ENCODE measurements at regions not wholly inside any gene's neighbourhood (a gene's known extent, or its start where the extent isn't known, plus 50 kb on each side); places are given as distances from the start of the nearest gene placed in this dataset.
A peak's percentile ranks its signal among the peaks of the same experiment; 100 is the strongest.

DNA sequence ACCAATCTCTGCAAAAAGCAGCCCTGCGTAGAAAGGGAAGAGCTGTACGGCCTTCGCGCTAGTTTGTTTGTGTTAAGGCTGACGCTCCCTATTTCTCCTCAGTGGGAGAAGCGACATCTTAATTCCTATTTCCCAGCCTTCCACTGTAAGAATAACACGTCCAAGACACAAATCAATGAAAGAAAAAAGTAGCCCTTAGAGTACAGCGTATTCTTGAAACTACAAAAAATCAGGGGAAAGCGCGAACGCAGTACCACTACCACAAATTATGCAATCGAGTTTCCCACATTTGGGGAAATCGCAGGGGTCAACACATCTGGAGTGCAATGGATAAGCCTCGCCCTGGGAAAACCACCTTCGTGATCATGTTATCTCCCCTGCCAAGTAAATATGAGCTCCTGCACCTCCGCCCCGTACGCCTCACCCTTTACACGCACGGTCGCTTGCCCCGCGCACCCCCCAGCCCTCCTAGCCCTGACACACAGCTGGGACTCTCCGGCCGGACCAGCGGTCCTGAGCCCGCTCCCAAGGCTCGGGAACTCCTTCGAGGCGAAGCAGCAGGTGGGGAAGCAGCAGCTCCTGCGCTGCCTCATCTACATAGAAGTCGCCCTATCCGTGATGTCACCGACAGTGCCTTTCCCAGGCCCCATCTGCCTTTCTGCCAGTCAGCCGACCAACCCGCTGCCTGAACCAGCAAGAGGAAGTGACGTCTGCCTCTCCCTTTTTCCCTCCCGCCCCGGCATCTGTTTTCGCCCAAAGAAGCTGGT, 94.7 kb downstream of the PPIAL4G start (continued):
- TF ChIP-seq, protein P1, sequence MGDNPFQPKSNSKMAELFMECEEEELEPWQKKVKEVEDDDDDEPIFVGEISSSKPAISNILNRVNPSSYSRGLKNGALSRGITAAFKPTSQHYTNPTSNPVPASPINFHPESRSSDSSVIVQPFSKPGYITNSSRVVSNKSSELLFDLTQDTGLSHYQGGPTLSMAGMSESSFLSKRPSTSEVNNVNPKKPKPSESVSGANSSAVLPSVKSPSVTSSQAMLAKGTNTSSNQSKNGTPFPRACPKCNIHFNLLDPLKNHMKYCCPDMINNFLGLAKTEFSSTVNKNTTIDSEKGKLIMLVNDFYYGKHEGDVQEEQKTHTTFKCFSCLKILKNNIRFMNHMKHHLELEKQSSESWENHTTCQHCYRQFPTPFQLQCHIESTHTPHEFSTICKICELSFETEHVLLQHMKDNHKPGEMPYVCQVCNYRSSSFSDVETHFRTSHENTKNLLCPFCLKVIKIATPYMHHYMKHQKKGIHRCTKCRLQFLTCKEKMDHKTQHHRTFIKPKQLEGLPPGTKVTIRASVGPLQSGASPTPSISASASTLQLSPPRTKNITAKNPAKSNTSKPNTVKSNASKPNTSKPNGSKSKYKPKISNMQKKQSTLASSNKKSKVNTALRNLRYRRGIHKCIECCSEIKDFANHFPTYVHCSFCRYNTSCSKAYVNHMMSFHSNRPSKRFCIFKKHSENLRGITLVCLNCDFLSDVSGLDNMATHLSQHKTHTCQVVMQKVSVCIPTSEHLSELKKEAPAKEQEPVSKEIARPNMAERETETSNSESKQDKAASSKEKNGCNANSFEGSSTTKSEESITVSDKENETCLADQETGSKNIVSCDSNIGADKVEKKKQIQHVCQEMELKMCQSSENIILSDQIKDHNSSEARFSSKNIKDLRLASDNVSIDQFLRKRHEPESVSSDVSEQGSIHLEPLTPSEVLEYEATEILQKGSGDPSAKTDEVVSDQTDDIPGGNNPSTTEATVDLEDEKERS (CRISPR knock-in tag; IDR thresholded peaks at IDR 0.05), result 0 out of 2 replicates have a peak, but pooled peaks have one; percentile 28
- peak; percentile 56 for TF ChIP-seq PHF20 (CRISPR knock-in tag; IDR thresholded peaks at IDR 0.05)
- TF ChIP-seq ZNF572 (CRISPR knock-in tag; IDR thresholded peaks at IDR 0.05), result no peak
- 0 out of 2 replicates have a peak, but pooled peaks have one; percentile 53 for TF ChIP-seq DR1 (CRISPR knock-in tag; IDR thresholded peaks at IDR 0.05)
- no peak for TF ChIP-seq RNF2 (conservative IDR thresholded peaks at IDR 0.05; ENCODE audit: low read depth)
- no peak for TF ChIP-seq MED13 (CRISPR knock-in tag; IDR thresholded peaks at IDR 0.05)
- TF ChIP-seq ZNF766 (CRISPR knock-in tag; IDR thresholded peaks at IDR 0.05; ENCODE audit: borderline replicate concordance), result no peak
- TF ChIP-seq ZNF101 (CRISPR knock-in tag; IDR thresholded peaks at IDR 0.05; ENCODE audit: borderline replicate concordance, low read depth), result no peak
- no peak for TF ChIP-seq CHD4 (IDR thresholded peaks at IDR 0.05; ENCODE audit: borderline replicate concordance, low read length)
- TF ChIP-seq BCL3 (CRISPR knock-in tag; IDR thresholded peaks at IDR 0.05), result peak; percentile 23; the same call in 1 of the 2 replicates
- TF ChIP-seq SIX1 (CRISPR knock-in tag; IDR thresholded peaks at IDR 0.05; ENCODE audit: borderline replicate concordance), result no peak
- TF ChIP-seq ZNF564 (CRISPR knock-in tag; IDR thresholded peaks at IDR 0.05), result no peak
- no peak for TF ChIP-seq SKIL (CRISPR knock-in tag; IDR thresholded peaks at IDR 0.05; ENCODE audit: borderline replicate concordance)
- no peak for TF ChIP-seq ZNF597 (CRISPR knock-in tag; IDR thresholded peaks at IDR 0.05)
- no peak for TF ChIP-seq MIER3 (CRISPR knock-in tag; IDR thresholded peaks at IDR 0.05; ENCODE audit: borderline replicate concordance)
- no peak for TF ChIP-seq ZNF788 (CRISPR knock-in tag; IDR thresholded peaks at IDR 0.05; ENCODE audit: borderline replicate concordance)
- no peak for TF ChIP-seq HNRNPH1 (optimal IDR thresholded peaks at IDR 0.05; ENCODE audit: low read depth, low read length)
- TF ChIP-seq ZNF496 (CRISPR knock-in tag; IDR thresholded peaks at IDR 0.05; ENCODE audit: insufficient replicate concordance), result no peak
- no peak for TF ChIP-seq ZNF7 (CRISPR knock-in tag; IDR thresholded peaks at IDR 0.05)
- TF ChIP-seq ZFP90 (CRISPR knock-in tag; IDR thresholded peaks at IDR 0.05; ENCODE audit: borderline replicate concordance), result 0 out of 2 replicates have a peak, but pooled peaks have one; percentile 66
- no peak for TF ChIP-seq ZNF180 (CRISPR knock-in tag; IDR thresholded peaks at IDR 0.05; ENCODE audit: borderline replicate concordance, low read depth)
- peak; percentile 80 for TF ChIP-seq POLR2AphosphoS5 (IDR thresholded peaks at IDR 0.05; ENCODE audit: low read depth, low read length)
- no peak for TF ChIP-seq ZNF263 (CRISPR knock-in tag; IDR thresholded peaks at IDR 0.05)
